ENCODE measurements at regions not wholly inside any gene's neighbourhood (a gene's known extent, or its start where the extent isn't known, plus 50 kb on each side); places are given as distances from the start of the nearest gene placed in this dataset.

- DNase-seq: no peak
Observed at GRCh38 chr9:79885093-79885857, 313.5 kb downstream of the TLE4 start.

DNA sequence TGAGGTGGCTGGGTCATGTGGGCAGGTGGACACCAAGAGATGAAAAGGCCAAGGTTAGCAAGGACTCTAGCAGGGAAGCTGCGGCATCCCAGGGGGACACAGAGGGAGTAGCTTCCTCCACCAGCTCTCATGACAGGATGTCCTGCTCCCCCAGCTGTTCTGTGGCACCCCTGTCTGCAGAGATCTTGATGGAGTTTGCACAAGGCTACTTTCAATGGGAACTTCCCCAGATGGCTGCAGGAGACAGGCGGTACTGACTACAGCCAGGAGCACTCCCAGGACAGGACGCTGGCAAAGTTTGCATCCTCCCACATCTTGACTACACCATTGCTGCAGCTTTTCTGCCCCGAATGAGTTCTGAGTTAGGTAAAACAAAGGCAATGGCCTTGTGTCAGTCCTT is 312.8 kb downstream of the TLE4 start:
- no peak for DNase-seq

- DNase-seq: peak; percentile 38
Observed at GRCh38 chr9:79883073-79883645, 311.4 kb downstream of the TLE4 start.

DNA sequence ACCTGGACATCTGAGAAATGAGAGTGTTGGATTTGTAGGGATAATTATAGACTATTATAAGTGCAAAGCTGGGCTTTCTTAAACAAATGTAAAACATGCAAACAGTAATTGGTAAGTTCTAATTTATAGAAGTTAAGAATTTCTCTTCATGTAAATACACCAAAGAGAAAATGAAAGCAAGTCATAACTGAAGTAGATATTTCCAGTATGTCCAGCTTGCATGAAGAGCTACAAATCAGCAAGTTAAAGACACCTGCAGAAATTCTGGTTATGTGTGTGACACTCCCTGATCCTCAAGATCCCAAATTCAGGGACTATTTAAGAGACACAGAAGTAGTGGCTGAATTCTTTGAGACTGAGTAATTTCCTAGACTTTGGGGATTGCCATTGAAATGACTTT is 308.9 kb downstream of the TLE4 start:
- DNase-seq: no peak

DNA sequence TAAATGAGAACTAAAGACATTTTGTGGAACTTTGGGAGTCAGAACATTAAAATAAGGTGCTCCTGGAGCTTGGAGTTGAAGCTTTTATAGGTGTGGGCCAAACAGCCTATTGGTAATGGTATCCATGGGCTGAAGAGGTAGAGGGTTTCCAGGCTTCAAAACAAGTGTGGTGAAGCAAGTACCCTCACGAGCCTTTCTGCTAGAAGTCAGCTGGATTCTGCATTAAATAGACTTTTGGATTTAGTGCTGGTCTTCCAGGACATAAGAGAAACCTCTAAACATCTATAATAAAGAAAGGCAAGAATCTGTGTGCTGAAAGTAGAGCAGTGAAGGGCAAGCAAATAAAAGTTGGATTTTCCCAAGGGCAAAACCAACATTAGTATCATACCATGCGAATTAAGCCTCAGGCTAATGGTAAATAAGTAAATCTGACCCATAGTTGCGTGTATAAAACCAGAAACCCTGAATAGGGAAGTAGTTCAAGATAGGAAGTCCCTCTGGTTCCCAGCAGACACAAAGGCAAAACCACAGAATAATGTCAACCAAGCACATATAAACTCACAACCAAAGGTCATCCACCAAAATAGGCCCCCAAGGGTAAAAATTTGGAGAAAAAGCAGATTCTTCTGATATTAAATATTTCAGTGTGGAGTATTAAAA is 306.3 kb downstream of the TLE4 start:
- DNase-seq: no peak

DNA sequence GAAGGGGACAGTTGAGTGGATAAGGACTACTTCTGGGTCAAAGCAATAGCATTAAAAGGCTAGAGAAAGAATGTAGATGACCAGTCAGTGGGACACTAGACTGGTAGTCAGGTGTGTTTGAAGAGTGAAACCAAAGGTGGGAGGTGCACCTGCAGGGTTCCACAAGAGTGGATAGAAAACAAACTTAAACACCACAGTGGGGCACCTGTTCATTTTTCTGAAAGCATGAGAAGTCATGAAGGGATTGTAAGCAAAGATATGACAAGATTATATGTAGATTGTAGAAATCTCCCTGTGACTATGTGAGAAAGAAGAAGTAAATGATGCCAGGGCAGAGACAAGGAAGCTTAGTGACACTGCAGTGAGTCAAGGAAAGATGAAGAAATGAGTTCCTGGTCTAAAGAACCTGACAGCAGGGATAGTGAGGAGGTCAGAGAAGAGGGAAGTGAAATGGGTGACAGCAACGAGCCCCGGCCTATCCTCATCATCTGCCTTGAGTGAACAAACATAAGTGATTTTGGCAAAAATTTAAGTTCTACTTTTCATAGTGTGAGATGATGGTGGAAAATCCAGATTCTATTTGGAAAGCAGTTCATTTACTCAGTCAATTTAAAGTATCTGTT is 296.9 kb downstream of the TLE4 start:
- no peak for DNase-seq

GRCh38 chr9:79862921-79863890 is 291.4 kb downstream of the TLE4 start:
- no peak for DNase-seq

- DNase-seq: no peak
Observed at GRCh38 chr9:79858508-79858907, 286.7 kb downstream of the TLE4 start.

DNA sequence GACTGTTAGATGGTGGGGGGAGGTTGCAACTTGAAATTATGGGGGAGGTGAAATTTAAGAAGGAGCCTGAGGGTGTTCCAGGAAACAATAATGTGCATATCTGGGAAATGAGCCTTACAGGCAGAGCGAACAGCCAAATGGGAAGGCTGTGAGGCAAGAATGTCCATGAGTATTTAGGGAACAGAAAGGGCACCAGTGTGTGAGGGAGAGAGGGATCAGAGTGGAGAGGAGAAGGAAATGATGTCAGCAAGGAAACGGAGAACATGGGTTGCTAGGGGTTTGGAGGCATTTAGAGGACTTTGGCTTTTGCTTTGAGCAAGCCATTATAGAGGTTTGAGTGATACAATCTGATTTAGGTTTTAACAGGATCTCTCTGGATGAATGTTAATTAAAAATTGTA is 285.4 kb downstream of the TLE4 start:
- no peak for DNase-seq

DNA sequence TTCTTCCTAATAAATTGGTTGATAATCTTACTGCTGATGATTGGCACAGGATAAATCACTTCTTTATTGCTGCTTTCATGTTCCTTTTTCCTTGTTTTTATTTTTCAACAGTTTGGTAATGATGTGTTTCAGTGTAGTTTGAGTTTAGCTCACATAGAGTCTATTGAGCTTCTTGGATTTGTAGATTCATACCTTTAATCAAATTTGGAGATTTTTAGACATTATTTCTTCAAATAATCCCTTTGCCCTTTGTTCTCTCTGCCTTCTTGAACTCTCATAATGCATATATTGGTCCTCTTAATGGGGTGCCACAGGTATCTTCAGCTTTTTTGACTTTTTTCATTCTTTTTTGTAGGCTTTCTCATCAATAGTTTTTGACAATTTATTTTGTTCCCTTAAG is 275.3 kb downstream of the TLE4 start:
- no peak for DNase-seq

DNA sequence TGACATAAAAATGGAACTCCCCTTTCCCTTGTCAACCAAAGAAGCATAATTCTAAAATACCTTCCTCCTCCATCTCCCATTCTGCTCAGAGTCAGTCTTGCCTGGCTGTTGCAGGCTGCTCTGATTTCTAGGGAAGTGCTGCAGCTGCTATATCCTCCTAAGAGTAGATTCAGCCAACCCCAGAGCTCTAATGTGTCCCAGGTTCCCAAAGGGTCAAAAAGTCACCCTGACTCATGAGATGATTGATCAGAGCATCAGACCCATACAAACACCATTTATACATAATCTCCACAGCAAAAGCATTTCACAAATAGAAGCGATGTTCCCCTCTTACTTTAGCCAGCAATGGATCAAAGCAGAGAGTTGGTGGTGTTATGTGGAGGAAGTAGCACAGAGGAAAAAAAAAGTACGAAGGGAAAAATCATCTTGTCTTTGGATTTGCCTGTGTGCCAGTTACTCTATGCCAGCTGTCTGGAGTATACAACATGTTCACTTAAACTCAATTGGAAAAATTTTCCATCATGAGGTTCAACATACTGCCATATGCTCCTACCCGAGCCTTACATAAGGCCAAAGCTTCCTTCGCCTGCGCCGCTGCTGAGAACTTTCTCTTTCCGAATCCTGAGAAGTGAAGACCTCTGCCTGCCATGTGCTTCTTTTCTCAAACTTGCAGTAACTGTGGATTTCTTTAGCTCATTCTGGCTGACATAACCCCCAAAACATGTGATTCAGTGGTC is 258.0 kb downstream of the TLE4 start:
- DNase-seq: no peak

DNA sequence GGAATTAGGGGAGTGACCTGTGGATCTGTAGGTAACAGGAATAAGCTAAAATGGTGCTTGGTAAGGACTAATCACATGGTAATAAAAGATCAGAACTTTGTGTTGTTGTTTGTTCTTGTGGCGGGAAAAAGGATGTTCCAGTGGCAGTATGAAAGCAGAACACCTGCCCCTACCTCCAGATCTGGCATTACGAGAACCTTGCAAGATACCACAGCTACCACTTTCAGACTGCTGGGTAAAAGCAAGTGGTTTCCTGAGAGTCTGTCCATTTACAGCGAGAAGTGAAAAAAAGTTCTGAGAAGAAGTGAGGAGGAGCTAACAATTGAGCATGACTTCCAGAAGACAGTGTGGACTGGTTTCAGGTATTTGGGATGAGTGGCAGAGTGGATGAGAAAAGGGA is 252.5 kb downstream of the TLE4 start:
- DNase-seq: no peak

- DNase-seq: no peak
Observed at GRCh38 chr9:79817438-79818004, 245.8 kb downstream of the TLE4 start.

DNA sequence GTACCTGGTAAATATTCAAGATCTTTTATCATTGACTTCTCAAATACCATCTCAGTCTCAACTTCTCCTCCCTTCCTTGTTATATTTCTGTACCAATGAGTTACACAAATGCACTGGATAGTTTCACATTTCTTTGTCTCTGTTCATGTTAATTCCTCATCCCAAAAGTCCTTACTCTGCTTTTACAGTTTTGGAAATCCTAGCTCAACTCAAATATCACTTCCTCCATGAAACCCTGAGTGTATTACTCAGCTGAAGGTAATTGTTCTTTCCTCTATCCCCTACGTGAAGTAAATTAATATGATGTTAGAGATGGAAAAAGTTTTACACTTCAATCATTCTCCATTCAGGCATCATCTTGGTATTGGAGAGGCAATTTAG is 241.5 kb downstream of the TLE4 start:
- DNase-seq: no peak

DNA sequence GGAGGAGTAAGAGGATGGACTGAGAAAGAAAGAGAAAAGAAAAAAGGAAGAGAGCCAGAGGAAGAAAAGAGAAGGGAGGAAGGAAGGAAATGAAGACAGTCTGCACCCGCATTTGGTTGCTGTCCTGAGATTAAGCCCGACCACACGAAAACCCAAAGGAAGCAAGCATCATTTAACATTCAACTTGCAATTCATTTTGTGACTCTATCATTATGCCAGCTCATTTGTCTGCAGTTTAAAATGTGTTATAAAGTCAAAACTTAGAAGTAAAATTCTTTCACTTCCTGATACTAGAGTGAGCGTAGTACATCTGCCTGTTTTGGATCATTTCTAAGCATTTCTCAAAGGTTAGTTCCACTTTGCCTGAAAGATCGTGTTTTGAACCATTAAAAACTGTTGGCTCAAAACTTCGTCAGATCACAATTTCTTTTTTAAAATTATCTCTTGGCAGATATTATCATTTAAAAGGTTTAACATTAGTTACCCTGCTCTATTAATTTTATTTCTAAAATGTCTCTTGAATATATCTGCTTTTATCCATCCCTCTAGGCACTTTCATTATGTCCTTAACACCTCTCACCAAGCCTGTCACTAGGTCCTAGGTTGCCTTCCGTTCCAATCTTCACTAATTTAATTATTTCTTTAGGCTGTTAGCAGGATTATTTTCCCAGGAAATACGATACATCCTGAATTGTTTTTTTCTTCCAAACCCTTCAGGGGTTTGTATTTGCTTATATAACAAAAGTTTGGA is 240.9 kb downstream of the TLE4 start:
- DNase-seq: peak; percentile 10

DNA sequence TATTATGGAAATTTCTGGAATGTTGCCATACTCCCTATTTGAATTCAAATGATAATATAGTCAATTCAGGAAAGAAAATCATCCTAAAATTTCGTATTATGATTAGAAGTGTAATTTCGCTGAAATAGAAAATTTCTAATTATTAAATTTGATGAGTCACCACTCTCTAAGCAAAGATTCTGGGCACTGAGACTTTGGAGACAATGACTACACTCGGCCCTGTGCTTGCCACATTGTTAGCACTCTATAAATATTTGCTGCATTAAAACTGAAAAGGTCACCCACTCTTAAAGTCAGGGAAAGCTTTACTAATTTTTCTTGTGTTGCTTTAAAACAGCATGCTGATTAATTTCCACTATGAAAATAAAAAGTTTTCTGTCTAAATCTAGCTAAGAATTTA is 240.3 kb downstream of the TLE4 start:
- DNase-seq: no peak

DNA sequence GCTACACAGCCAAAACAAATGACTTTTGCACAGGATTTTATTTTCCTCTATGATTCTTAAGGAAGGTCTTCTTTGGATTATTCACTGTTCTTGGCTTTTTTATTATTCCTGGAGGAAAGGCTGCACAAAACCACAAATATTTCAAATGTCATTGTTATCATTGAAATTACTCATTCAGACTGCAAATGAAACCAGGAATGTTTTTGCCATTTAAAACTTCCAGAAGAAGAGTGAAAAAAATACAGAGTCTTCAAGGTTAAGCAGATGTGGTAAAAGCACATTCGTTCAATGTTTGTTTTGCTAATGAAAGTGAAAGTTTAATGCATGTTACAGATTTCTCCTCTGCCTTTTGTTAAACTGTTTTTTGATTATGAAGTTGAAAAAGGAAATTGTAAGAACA is 238.2 kb downstream of the TLE4 start:
- no peak for DNase-seq

GRCh38 chr9:79809316-79809876 is 237.6 kb downstream of the TLE4 start:
- DNase-seq: no peak

DNA sequence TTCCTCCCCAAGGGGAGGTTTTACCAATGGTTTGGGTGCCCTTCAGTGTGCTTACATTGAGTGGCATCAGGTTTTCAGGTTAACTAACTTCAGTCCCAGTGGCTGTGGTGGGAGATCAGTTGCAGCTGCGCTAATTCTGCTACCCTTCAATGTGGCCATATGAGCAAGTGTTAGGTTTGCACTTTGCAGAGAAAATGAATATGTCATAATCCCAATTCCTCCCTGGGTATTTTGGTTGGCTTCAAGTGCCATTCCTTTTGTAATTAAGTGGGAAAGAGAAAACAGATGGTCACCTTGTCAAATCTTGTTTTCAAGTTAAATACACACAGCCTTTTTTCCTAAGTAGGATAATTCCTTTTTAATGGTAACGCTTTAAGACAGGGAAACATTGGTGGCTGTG is 236.2 kb downstream of the TLE4 start:
- DNase-seq: no peak

DNA sequence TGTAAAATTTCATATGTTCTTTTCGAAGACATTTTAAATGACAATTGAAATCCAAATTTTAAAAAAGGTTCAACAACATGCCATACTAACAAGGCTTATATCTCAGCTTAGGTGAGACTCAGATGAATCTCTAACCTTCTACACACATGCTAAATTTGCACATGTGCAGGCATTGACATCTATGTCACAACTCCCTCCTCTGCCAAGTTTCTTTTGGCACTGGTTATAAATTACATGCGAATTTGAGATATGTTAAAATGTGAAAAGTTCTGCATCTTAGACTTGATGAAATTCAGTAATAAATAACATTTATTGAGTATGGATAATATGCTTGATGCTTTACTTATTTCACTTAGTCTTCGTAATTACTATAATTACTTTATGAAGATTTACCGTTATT is 234.3 kb downstream of the TLE4 start:
- DNase-seq: no peak

GRCh38 chr9:79801459-79801858 is 229.7 kb downstream of the TLE4 start:
- DNase-seq: no peak
